Effector memory CD8-positive, alpha-beta T cell (primary cell): ENCODE measurements at regions not wholly inside any gene's neighbourhood (a gene's known extent, or its start where the extent isn't known, plus 50 kb on each side); places are given as distances from the start of the nearest gene placed in this dataset.

Experiments
- ATAC-seq: fragments of 150-1000 bp; cut with Tn5 transposase; replicated peaks from 2 replicates; pipeline ENCODE4 v1.10.0; 2021; ENCODE audit warnings: mild to moderate bottlenecking, moderate library complexity
- DNase-seq, 3 experiments: peaks; one replicate each; pipeline ENCODE4 v3.0.0; 2021
- H3K27ac Mint-ChIP-seq, 2 donors: one replicate each; pipeline ENCODE4 v1.8.0; 2022; ENCODE audit warnings: mild to moderate bottlenecking in 2 of 2, mixed read lengths in 2 of 2, moderate library complexity in 2 of 2
- H3K27me3 Mint-ChIP-seq, 2 donors: one replicate each; pipeline ENCODE4 v1.8.0; 2022; ENCODE audit warnings: mixed read lengths in 2 of 2
- H3K36me3 Mint-ChIP-seq: one replicate; pipeline ENCODE4 v1.8.0; 2022; ENCODE audit warnings: mild to moderate bottlenecking, moderate library complexity, mixed read lengths; ENCODE audit not compliant: insufficient read depth
- H3K4me1 Mint-ChIP-seq, 2 donors: one replicate each; pipeline ENCODE4 v1.8.0; 2022; ENCODE audit warnings: low read depth in 2 of 2, mixed read lengths in 2 of 2
- H3K4me3 Mint-ChIP-seq, 2 donors: one replicate each; pipeline ENCODE4 v1.8.0; 2022; ENCODE audit warnings: mild to moderate bottlenecking in 2 of 2, mixed read lengths in 2 of 2, moderate library complexity in 2 of 2
- H3K9me3 Mint-ChIP-seq, 2 donors: one replicate each; pipeline ENCODE4 v1.8.0; 2022; ENCODE audit warnings: mixed read lengths in 2 of 2

GRCh38 chr1:194296201-194296600, 1109.8 kb upstream of the B3GALT2 start:
- no peaks in the 10 kb centered on the region for H3K36me3 Mint-ChIP-seq
- H3K9me3 Mint-ChIP-seq, result no peaks in the 10 kb centered on the region
- no peak for DNase-seq
- H3K4me1 Mint-ChIP-seq, result peaks cover 0 to 5% of the 10 kb centered on the region in 2 donors
- no peak for ATAC-seq
- H3K27ac Mint-ChIP-seq, result no peak overlapping the region
- H3K4me3 Mint-ChIP-seq, result no peak overlapping the region
- no peaks in the 10 kb centered on the region for H3K27me3 Mint-ChIP-seq

DNA sequence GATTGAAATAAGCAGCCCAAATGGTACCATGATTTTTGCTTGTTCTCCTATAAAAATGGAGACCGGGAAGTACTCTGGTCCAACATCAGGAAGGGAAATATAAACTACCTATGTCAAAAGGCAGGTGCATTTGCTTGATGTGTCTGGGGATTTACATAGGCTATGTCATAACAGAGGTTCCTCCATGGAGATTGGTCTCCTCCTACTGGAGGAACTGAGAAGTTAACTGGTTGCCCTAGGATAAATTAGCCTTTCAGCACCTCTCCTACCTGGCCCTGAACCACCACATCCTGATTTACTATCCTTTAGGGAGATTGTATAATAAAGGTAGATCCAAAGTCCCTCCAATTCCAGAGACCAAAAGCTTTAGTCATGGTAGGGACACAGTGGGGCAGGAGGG, 1109.3 kb upstream of the B3GALT2 start:
- H3K36me3 Mint-ChIP-seq, result no peaks in the 10 kb centered on the region
- no peak overlapping the region for H3K4me3 Mint-ChIP-seq
- peaks cover 5 to 7% of the 10 kb centered on the region in 2 donors for H3K4me1 Mint-ChIP-seq
- no peak overlapping the region for H3K27ac Mint-ChIP-seq
- H3K27me3 Mint-ChIP-seq, result no peaks in the 10 kb centered on the region
- peak; percentile 98 for ATAC-seq
- no peaks in the 10 kb centered on the region for H3K9me3 Mint-ChIP-seq
- DNase-seq, result peak; percentile 22 to 44 (median 41)

DNA sequence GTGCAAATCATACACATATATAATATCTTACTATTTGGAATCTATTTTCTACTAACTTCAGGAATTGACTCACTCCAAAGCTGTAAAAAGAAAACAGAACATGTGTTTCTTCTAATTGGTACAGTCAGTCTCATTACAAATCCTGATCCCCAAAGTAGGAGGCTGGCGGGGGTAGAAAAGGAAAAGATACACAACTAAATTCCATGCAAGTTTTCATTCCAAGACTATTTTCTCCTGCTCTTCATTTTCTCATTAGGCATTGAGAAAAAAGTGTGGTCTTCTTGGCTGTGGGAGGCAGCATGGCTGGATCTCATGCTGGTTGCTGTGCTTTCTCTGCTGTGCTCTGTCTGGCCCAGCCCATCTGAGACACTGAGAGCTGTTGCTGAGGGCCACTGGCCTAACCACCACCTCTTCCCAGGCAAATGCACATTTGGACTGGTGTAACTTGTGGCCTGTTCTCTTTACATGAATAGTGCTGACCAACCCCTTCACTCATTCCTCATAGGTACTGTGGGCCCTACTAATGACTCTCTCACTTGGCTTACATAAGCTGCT, 1107.5 kb upstream of the B3GALT2 start:
- DNase-seq, result no peak
- Mint-ChIP-seq H3K9me3 (no peaks in the 10 kb centered on the region), H3K36me3 (no peaks in the 10 kb centered on the region), H3K27me3 (no peaks in the 10 kb centered on the region), H3K27ac (peak overlapping the region in 1 of 2 donors; percentile 3), H3K4me3 (no peak overlapping the region), H3K4me1 (peaks cover 5 to 9% of the 10 kb centered on the region in 2 donors)
- no peak for ATAC-seq

DNA sequence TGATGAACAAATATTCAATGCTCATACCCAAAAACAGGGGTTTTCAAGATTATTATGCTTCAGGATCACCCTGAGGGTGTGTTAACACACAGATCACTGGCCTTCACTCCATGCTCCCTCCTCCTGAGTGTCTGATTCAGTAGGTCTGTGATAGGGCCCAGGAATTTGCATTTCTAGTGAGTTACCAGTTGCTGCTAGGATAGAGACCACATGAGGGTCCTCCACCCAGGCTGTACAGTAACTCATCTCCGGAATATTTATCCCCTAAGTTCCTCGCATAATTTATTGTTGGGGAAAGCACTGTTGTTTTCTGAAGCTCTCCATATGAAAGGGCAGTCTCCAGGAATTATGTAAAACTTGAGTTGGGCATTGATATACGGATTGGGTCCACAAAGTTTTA, 1106.6 kb upstream of the B3GALT2 start:
- ATAC-seq (no peak), DNase-seq (no peak)
- no peaks in the 10 kb centered on the region for H3K9me3 Mint-ChIP-seq
- H3K4me1 Mint-ChIP-seq, result peaks cover 5 to 9% of the 10 kb centered on the region in 2 donors
- no peaks in the 10 kb centered on the region for H3K36me3 Mint-ChIP-seq
- H3K4me3 Mint-ChIP-seq, result no peak overlapping the region
- H3K27ac Mint-ChIP-seq, result no peak overlapping the region
- no peaks in the 10 kb centered on the region for H3K27me3 Mint-ChIP-seq

DNA sequence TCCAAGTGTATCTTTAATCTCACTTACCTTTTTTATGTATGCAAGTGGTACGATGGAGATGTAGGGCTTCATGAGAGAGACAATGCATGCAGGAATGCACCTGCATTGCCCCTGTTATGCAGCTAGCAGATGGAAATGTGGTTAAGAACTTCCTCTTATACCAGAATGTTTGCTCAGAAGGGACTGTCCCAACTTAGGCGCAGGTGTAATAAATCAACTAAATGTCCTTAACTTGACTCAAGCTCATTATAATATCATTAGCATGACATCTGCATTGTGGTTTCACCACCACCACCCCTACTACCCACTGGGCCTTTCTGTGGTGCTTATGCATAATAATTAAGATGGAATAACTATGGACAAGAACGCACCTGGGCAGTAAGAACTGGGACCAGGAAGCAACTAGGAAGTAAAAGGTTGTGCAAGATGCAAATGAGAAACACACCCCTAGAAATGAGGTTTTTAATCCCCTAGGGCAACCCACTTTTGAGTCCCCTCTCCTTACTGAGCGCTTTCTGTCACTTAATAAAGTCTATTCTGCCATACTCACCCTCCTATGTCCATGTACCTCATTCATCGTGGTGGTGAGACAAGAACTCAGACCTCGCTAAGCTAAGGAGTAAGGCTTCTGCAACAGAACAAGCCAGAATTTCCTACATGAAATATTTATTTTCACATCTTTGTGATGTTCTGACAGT, 1103.3 kb upstream of the B3GALT2 start:
- Mint-ChIP-seq H3K4me1 (peaks cover 4 to 5% of the 10 kb centered on the region in 2 donors), H3K4me3 (peak overlapping the region in 1 of 2 donors; percentile 17), H3K27me3 (no peaks in the 10 kb centered on the region), H3K27ac (no peak overlapping the region), H3K36me3 (no peaks in the 10 kb centered on the region), H3K9me3 (no peaks in the 10 kb centered on the region)
- ATAC-seq (peak; percentile 96), DNase-seq (peak; percentile 10 to 33 (median 30))

- no peaks in the 10 kb centered on the region for H3K27me3 Mint-ChIP-seq
- no peaks in the 10 kb centered on the region for H3K36me3 Mint-ChIP-seq
- H3K27ac Mint-ChIP-seq, result no peak overlapping the region
- DNase-seq (no peak), ATAC-seq (no peak)
- H3K4me1 Mint-ChIP-seq, result peaks cover 4 to 5% of the 10 kb centered on the region in 2 donors
- H3K9me3 Mint-ChIP-seq, result peaks cover 0 to 2% of the 10 kb centered on the region in 2 donors
- no peak overlapping the region for H3K4me3 Mint-ChIP-seq
These were observed 1101.8 kb upstream of the B3GALT2 start for GRCh38 chr1:194288238-194288637.

DNA sequence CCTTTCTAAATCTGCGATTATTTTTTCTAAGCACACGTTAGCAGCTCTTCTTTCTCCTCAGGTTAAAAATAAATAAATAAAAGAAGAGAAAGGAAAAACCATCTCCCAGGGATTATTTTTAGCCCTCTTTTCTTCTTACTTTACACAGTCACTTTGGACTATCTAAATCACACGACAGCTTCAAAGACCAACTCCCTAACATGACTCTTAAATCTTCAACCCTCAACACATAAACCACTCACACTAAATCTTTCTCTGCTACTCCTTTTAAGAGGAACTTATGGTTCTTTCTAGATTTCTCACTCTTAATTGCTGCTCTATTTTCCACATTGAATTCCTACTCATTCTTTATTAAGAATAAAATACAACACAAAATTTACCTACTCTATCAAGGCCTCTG, 1095.0 kb upstream of the B3GALT2 start:
- H3K27ac Mint-ChIP-seq, result no peak overlapping the region
- H3K4me1 Mint-ChIP-seq, result no peaks in the 10 kb centered on the region
- H3K27me3 Mint-ChIP-seq, result no peaks in the 10 kb centered on the region
- H3K4me3 Mint-ChIP-seq, result no peak overlapping the region
- H3K9me3 Mint-ChIP-seq, result peaks cover 0 to 2% of the 10 kb centered on the region in 2 donors
- DNase-seq, result no peak
- peaks cover 3% of the 10 kb centered on the region for H3K36me3 Mint-ChIP-seq
- ATAC-seq, result no peak

DNA sequence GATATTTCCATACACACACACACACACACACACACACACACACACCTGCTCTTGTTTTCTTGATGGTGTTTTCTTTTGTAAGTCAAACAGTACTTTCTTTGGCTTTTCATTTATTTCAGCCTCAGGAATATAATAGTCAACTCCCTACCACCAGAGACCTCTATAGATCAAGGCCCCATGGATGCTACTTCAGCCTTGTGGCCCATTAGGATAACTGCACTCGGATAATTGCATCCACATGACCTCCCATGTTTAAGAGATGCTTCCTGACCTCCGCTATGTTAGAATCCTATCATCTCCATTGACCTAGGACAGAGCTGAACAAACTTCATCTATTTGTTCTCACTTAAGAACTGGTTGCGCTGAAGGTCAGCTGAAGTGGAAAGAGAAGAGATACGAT, 1094.0 kb upstream of the B3GALT2 start:
- Mint-ChIP-seq H3K36me3 (peaks cover 3% of the 10 kb centered on the region), H3K4me3 (no peak overlapping the region), H3K4me1 (no peaks in the 10 kb centered on the region), H3K27me3 (no peaks in the 10 kb centered on the region), H3K27ac (no peak overlapping the region), H3K9me3 (peaks cover 0 to 2% of the 10 kb centered on the region in 2 donors)
- ATAC-seq (no peak), DNase-seq (no peak)

- H3K27me3 Mint-ChIP-seq, result no peaks in the 10 kb centered on the region
- H3K4me3 Mint-ChIP-seq, result no peak overlapping the region
- DNase-seq (no peak), ATAC-seq (no peak)
- no peak overlapping the region for H3K27ac Mint-ChIP-seq
- H3K4me1 Mint-ChIP-seq, result no peaks in the 10 kb centered on the region
- peaks cover 0 to 2% of the 10 kb centered on the region in 2 donors for H3K9me3 Mint-ChIP-seq
- H3K36me3 Mint-ChIP-seq, result peaks cover 3% of the 10 kb centered on the region
These were observed 1093.6 kb upstream of the B3GALT2 start for GRCh38 chr1:194279975-194280374.

DNA sequence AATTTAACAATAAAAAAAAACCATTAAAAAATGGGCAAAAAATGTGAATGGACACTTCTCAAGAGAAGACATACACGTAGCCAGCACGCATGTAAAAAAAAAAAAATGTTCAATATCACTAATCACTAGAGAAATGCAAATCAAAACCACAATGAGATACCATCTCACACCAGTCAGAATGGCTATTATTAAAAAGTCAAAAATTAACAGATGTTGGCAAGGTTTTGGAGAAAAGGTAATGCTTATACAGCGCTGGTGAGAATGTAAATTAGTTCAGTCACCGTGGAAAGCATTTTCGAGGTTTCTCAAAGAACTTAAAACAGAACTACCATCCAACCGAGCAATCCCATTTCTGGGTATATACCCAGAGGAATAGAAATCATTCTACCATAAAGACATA, 1091.5 kb upstream of the B3GALT2 start:
- Mint-ChIP-seq H3K9me3 (no peaks in the 10 kb centered on the region), H3K4me3 (no peak overlapping the region), H3K36me3 (peaks cover 3% of the 10 kb centered on the region), H3K27me3 (no peaks in the 10 kb centered on the region), H3K4me1 (no peaks in the 10 kb centered on the region), H3K27ac (no peak overlapping the region)
- DNase-seq, result no peak
- no peak for ATAC-seq

DNA sequence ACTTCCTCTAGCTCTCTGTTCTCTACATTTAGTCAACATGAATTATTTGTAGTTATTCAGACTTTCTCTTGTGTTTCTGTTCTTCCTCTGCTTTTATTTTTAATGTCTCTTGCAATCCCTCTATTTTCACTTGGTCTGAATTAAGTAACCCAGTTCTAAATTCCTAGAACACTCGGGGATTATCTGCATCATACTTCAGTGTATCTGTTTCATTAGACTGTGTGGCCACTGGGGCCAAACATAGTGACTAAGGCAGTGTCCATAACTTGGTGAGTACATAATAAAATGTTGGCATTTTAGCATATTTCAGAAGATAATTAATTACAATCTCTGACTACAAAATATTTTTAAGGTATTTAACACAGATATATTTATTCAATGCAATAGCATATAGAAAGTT, 1087.2 kb upstream of the B3GALT2 start:
- no peak overlapping the region for H3K27ac Mint-ChIP-seq
- no peak overlapping the region for H3K4me3 Mint-ChIP-seq
- no peaks in the 10 kb centered on the region for H3K4me1 Mint-ChIP-seq
- H3K27me3 Mint-ChIP-seq, result no peaks in the 10 kb centered on the region
- DNase-seq (no peak), ATAC-seq (no peak)
- no peaks in the 10 kb centered on the region for H3K9me3 Mint-ChIP-seq
- no peaks in the 10 kb centered on the region for H3K36me3 Mint-ChIP-seq

- DNase-seq (no peak), ATAC-seq (no peak)
- no peaks in the 10 kb centered on the region for H3K27me3 Mint-ChIP-seq
- no peaks in the 10 kb centered on the region for H3K4me1 Mint-ChIP-seq
- H3K36me3 Mint-ChIP-seq, result no peaks in the 10 kb centered on the region
- H3K27ac Mint-ChIP-seq, result peak overlapping the region in 1 of 2 donors; percentile 44
- no peaks in the 10 kb centered on the region for H3K9me3 Mint-ChIP-seq
- H3K4me3 Mint-ChIP-seq, result no peak overlapping the region
These were observed 1082.4 kb upstream of the B3GALT2 start for GRCh38 chr1:194268839-194269238.

DNA sequence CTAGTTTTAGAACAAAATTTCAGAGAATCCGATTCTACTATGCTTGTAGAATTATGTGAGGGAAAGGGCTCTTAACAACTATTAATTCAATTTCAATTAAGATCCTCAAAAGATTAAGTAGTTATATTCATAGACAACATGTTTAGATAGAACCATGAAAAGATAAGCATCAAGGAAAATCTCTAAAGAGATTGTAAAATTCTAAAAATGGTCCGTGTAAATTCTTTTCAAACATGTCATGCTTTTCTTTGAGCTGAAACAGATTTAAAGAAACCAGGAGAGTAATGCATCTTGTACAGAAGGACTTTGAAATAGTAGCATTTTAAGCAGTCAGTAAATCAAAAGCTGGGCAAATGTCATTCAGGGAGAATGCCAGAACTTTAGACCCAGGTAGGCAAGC, 1080.6 kb upstream of the B3GALT2 start:
- ATAC-seq (no peak), DNase-seq (no peak)
- H3K9me3 Mint-ChIP-seq, result peaks cover 3 to 8% of the 10 kb centered on the region in 2 donors
- H3K36me3 Mint-ChIP-seq, result no peaks in the 10 kb centered on the region
- peaks cover 0 to 3% of the 10 kb centered on the region in 2 donors for H3K4me1 Mint-ChIP-seq
- H3K4me3 Mint-ChIP-seq, result no peak overlapping the region
- H3K27ac Mint-ChIP-seq, result no peak overlapping the region
- H3K27me3 Mint-ChIP-seq, result no peaks in the 10 kb centered on the region

DNA sequence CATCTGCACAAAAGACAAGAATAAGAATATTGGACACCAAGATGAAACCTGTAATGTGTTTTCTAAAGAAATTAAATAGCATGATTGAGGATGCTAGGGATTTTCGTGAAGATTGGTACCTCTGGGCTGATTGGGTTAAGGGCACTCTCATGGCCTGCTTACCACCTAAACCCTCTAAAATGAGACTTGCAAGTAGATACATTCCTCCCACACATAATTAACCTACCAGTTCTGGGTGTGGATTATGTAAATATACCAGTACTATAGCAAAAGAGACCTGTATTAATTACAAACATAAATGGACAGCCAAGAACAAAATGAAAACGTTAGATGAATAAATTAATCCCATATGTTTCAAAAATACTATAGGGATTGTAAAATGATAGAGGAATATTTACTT, 1069.6 kb upstream of the B3GALT2 start:
- H3K4me3 Mint-ChIP-seq, result no peak overlapping the region
- H3K27ac Mint-ChIP-seq, result no peak overlapping the region
- ATAC-seq, result no peak
- no peaks in the 10 kb centered on the region for H3K9me3 Mint-ChIP-seq
- H3K36me3 Mint-ChIP-seq, result no peaks in the 10 kb centered on the region
- no peaks in the 10 kb centered on the region for H3K27me3 Mint-ChIP-seq
- H3K4me1 Mint-ChIP-seq, result peaks cover 0 to 2% of the 10 kb centered on the region in 2 donors
- no peak for DNase-seq
